B cell (primary cell): ENCODE measurements at regions not wholly inside any gene's neighbourhood (a gene's known extent, or its start where the extent isn't known, plus 50 kb on each side); places are given as distances from the start of the nearest gene placed in this dataset.

Source experiments
- ATAC-seq: fragments of 200-7000 bp; cut with Tn5 transposase; one replicate; pipeline ENCODE4 v1.10.0; 2021; ENCODE audit warnings: low read depth, mild to moderate bottlenecking, moderate number of reproducible peaks, moderate library complexity
- CTCF ChIA-PET: fragments of 350-600 bp; sonication (Branson Sonifier 250); formaldehyde crosslinking; loops from one replicate; lab custom pipeline; 2021; ENCODE audit warnings: antibody characterized with exemption, inconsistent platforms; lab: Charles Lee
- POLR2A ChIA-PET: fragments of 350-600 bp; sonication (Branson Sonifier 250); formaldehyde crosslinking; loops from one replicate; lab custom pipeline; 2021; ENCODE audit warnings: antibody characterized with exemption; lab: Charles Lee
- DNase-seq: peaks from one replicate; pipeline ENCODE4 v3.0.0; 2013
- H2AFZ ChIP-seq: 2 replicates; pipeline ENCODE4 v1.6.1; 2012; ENCODE audit warnings: mild to moderate bottlenecking, low read depth, low read length; ENCODE audit not compliant: insufficient read depth, poor library complexity, severe bottlenecking
- H3K27ac ChIP-seq, 2 donors: 1 replicate in 1 of 2; 2 replicates in 1 of 2; pipeline ENCODE4 v1.5.1; 2012 to 2013; ENCODE audit warnings: low read length in 2 of 2, mild to moderate bottlenecking in 2 of 2, moderate library complexity in 1 of 2
- H3K27me3 ChIP-seq, 4 experiments: fragments of 200-600 bp in 1 of 4; sonication (generic) in 1 of 4; replicated peaks in 1 of 4; 1 replicate in 2 of 4; 2 replicates in 2 of 4; pipeline versions ENCODE4 v1.6.1 to v1.7.0; 2013 to 2016; ENCODE audit warnings: low read length in 3 of 4, mild to moderate bottlenecking in 2 of 4, mixed read lengths in 1 of 4, moderate library complexity in 1 of 4; ENCODE audit not compliant: insufficient read depth in 4 of 4, control insufficient read depth in 3 of 4; ENCODE audit errors: control extremely low read depth in 1 of 4
- H3K36me3 ChIP-seq, 2 experiments: replicated peaks in 1 of 2; 1 replicate in 1 of 2; 2 replicates in 1 of 2; pipeline versions ENCODE4 v1.6.1 to v1.7.1; 2013; ENCODE audit warnings: low read length in 1 of 2; ENCODE audit not compliant: insufficient read depth in 2 of 2, control insufficient read depth in 1 of 2; ENCODE audit errors: control extremely low read depth in 1 of 2, extremely low read depth in 1 of 2
- H3K4me1 ChIP-seq, 2 donors: fragments of 200-600 bp in 1 of 2; sonication (generic) in 1 of 2; 1 replicate in 1 of 2; 2 replicates in 1 of 2; pipeline versions ENCODE4 v1.5.1 to v1.6.1; 2013 to 2017; ENCODE audit warnings: low read length in 2 of 2; ENCODE audit not compliant: control insufficient read depth in 2 of 2, insufficient read depth in 2 of 2
- H3K4me2 ChIP-seq: replicated peaks from 2 replicates; pipeline ENCODE3; 2012; ENCODE audit warnings: mild to moderate bottlenecking, low read depth, low read length; ENCODE audit not compliant: poor library complexity, severe bottlenecking
- H3K4me3 ChIP-seq, 5 experiments: fragments of 200-600 bp in 1 of 5; sonication (generic) in 1 of 5; 1 replicate in 3 of 5; 2 replicates in 2 of 5; pipeline versions ENCODE4 v1.5.1 to v1.7.0; 2011 to 2016; ENCODE audit warnings: low read length in 4 of 5, mild to moderate bottlenecking in 4 of 5, low read depth in 2 of 5, control low read depth in 1 of 5, moderate library complexity in 1 of 5; ENCODE audit not compliant: insufficient read depth in 1 of 5; ENCODE audit errors: control extremely low read depth in 1 of 5, extremely low read depth in 1 of 5
- H3K79me2 ChIP-seq: fragments of 200-600 bp; sonication (generic); one replicate; pipeline ENCODE4 v1.6.0; 2016; ENCODE audit warnings: low read length; ENCODE audit not compliant: control insufficient read depth, insufficient read depth
- H3K9ac ChIP-seq: fragments of 200-600 bp; sonication (generic); 2 replicates; pipeline ENCODE4 v1.6.1; 2017; ENCODE audit warnings: mild to moderate bottlenecking, low read length, moderate library complexity
- H3K9me3 ChIP-seq, 3 donors: one replicate each; pipeline versions ENCODE4 v1.6.1 to v1.7.1; 2013; ENCODE audit warnings: low read length in 2 of 3; ENCODE audit not compliant: control insufficient read depth in 2 of 3, insufficient read depth in 1 of 3; ENCODE audit errors: control extremely low read depth in 1 of 3
- H4K20me1 ChIP-seq: 2 replicates; pipeline ENCODE4 v1.6.0; 2012; ENCODE audit warnings: mild to moderate bottlenecking, low read length; ENCODE audit not compliant: insufficient read depth, control insufficient read depth, poor library complexity, severe bottlenecking
- H3K27ac Mint-ChIP-seq: one replicate; pipeline ENCODE4 v1.8.0; 2021; ENCODE audit warnings: mixed read lengths
- H3K27me3 Mint-ChIP-seq: one replicate; pipeline ENCODE4 v1.8.0; 2021; ENCODE audit warnings: mixed read lengths
- H3K4me1 Mint-ChIP-seq: one replicate; pipeline ENCODE4 v1.8.0; 2021; ENCODE audit warnings: mixed read lengths
- H3K4me3 Mint-ChIP-seq: one replicate; pipeline ENCODE4 v1.8.0; 2021; ENCODE audit warnings: mixed read lengths
- H3K9me3 Mint-ChIP-seq: one replicate; pipeline ENCODE4 v1.8.0; 2022; ENCODE audit warnings: mixed read lengths; ENCODE audit not compliant: insufficient read depth
- EZH2 ChIP-seq: IDR thresholded peaks from 2 replicates; pipeline ENCODE4 v1.6.1; 2012; ENCODE audit warnings: borderline replicate concordance, low read depth, mild to moderate bottlenecking, moderate library complexity, low read length; ENCODE audit not compliant: insufficient read depth, poor library complexity, severe bottlenecking
- whole genome bisulfite sequencing: methylation state at CpG from one replicate; pipeline ENCODE4 v1.1.5; 2013; ENCODE audit warnings: missing lambda C conversion rate; ENCODE audit not compliant: insufficient coverage; 5-methylcytosine and 5-hydroxymethylcytosine counted together
- intact Hi-C: fragments of 100-400 bp; cut with micrococcal nuclease; formaldehyde crosslinking; loops from one replicate; pipeline ENCODE4 v1.10.0; 2022
- TF ChIP-seq, protein P1 (sequence below): fragments of 200-600 bp; IDR thresholded peaks from one replicate; pipeline ENCODE4 v1.8.0; 2022; ENCODE audit warnings: antibody characterized with exemption, mild to moderate bottlenecking

DNA sequence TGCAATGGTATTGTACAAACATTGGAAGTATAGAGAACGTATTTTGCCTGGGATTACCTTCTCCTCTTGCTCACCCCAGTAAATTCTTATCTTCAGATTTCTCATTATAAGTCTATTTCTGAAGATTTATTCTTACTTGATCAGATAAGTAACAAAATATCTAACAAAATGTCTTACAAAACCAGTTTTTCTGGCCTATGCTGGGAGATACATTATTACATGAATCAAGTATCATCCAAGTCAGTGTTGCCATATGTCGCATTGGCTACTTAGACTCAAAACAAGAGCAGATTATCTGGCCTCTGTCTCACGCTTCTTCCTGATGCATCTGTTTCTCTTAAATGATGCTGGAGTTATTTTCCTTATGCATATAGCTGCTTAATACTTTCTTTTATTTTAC lies 408.5 kb downstream of the CCER1 start:
- H3K4me2 ChIP-seq: no peak overlapping the region
- no peaks in the 10 kb centered on the region for H4K20me1 ChIP-seq
- Mint-ChIP-seq H3K4me1 (no peaks in the 10 kb centered on the region), H3K27ac (no peak overlapping the region), H3K4me3 (no peak overlapping the region), H3K9me3 (no peaks in the 10 kb centered on the region), H3K27me3 (no peaks in the 10 kb centered on the region)
- H2AFZ ChIP-seq: no peak overlapping the region
- no peak for TF ChIP-seq EZH2
- TF ChIP-seq, protein P1, sequence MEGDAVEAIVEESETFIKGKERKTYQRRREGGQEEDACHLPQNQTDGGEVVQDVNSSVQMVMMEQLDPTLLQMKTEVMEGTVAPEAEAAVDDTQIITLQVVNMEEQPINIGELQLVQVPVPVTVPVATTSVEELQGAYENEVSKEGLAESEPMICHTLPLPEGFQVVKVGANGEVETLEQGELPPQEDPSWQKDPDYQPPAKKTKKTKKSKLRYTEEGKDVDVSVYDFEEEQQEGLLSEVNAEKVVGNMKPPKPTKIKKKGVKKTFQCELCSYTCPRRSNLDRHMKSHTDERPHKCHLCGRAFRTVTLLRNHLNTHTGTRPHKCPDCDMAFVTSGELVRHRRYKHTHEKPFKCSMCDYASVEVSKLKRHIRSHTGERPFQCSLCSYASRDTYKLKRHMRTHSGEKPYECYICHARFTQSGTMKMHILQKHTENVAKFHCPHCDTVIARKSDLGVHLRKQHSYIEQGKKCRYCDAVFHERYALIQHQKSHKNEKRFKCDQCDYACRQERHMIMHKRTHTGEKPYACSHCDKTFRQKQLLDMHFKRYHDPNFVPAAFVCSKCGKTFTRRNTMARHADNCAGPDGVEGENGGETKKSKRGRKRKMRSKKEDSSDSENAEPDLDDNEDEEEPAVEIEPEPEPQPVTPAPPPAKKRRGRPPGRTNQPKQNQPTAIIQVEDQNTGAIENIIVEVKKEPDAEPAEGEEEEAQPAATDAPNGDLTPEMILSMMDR: no peak
- H3K79me2 ChIP-seq: no peaks in the 10 kb centered on the region
- ATAC-seq (no peak), DNase-seq (no peak)
- no peaks in the 10 kb centered on the region for H3K9me3 ChIP-seq
- WGBS: no CpG with 5 or more reads among the region's 3 CpGs
- no peak overlapping the region for H3K4me3 ChIP-seq
- H3K27me3 ChIP-seq: no peaks in the 10 kb centered on the region
- intact Hi-C loops: no loop called here
- H3K27ac ChIP-seq: no peak overlapping the region
- POLR2A ChIA-PET: no interaction called here
- CTCF ChIA-PET: no interaction called here
- no peaks in the 10 kb centered on the region for H3K4me1 ChIP-seq
- H3K36me3 ChIP-seq: no peaks in the 10 kb centered on the region
- no peak overlapping the region for H3K9ac ChIP-seq

DNA sequence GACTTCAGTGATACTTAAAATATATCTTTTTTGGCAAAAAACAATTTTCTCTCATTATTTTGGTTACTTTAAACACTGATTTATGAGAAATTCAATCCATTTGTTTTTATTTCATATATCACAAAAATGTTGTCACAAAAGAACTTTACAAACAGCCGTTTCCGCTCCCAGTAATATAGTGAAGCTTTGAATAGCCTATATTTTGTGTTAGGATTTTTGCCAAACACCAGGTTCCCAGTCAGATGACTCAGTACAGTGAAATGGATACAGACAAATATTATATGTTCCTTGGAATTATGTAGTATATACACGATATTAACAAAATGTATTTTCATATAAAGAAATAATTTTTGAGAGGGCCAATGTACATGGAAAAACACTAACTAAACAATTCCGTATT lies 411.1 kb downstream of the CCER1 start:
- Mint-ChIP-seq H3K27ac (no peak overlapping the region), H3K4me3 (no peak overlapping the region), H3K4me1 (no peaks in the 10 kb centered on the region), H3K27me3 (no peaks in the 10 kb centered on the region), H3K9me3 (no peaks in the 10 kb centered on the region)
- Histone ChIP-seq H3K4me2 (no peak overlapping the region), H3K4me3 (no peak overlapping the region), H3K79me2 (no peaks in the 10 kb centered on the region), H3K27me3 (no peaks in the 10 kb centered on the region), H2AFZ (no peak overlapping the region), H3K4me1 (no peaks in the 10 kb centered on the region), H3K9ac (no peak overlapping the region), H3K36me3 (no peaks in the 10 kb centered on the region), H4K20me1 (no peaks in the 10 kb centered on the region), H3K27ac (no peak overlapping the region), H3K9me3 (no peaks in the 10 kb centered on the region)
- ChIA-PET POLR2A (no interaction called here), CTCF (no interaction called here)
- no peak for TF ChIP-seq EZH2
- TF ChIP-seq, protein P1: no peak
- no CpG with 5 or more reads among the region's 4 CpGs for WGBS
- DNase-seq (no peak), ATAC-seq (no peak)
- intact Hi-C loops: no loop called here
